C4-2B (cell line): ENCODE measurements at regions not wholly inside any gene's neighbourhood (a gene's known extent, or its start where the extent isn't known, plus 50 kb on each side); places are given as distances from the start of the nearest gene placed in this dataset.

Source experiments
- H3K27ac ChIP-seq: fragments of 450-650 bp; 2 replicates; pipeline ENCODE4 v1.5.1; 2017
- ZFX ChIP-seq: fragments of 450-650 bp; IDR thresholded peaks from 2 replicates; pipeline ENCODE4 v1.6.1; 2017
- TF ChIP-seq, protein P1 (sequence below): fragments of 450-650 bp; conservative IDR thresholded peaks from 2 replicates; pipeline ENCODE4 v1.5.1; 2017; ENCODE audit warnings: mild to moderate bottlenecking

- TF ChIP-seq, protein P1, sequence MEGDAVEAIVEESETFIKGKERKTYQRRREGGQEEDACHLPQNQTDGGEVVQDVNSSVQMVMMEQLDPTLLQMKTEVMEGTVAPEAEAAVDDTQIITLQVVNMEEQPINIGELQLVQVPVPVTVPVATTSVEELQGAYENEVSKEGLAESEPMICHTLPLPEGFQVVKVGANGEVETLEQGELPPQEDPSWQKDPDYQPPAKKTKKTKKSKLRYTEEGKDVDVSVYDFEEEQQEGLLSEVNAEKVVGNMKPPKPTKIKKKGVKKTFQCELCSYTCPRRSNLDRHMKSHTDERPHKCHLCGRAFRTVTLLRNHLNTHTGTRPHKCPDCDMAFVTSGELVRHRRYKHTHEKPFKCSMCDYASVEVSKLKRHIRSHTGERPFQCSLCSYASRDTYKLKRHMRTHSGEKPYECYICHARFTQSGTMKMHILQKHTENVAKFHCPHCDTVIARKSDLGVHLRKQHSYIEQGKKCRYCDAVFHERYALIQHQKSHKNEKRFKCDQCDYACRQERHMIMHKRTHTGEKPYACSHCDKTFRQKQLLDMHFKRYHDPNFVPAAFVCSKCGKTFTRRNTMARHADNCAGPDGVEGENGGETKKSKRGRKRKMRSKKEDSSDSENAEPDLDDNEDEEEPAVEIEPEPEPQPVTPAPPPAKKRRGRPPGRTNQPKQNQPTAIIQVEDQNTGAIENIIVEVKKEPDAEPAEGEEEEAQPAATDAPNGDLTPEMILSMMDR: no peak
- no peak for TF ChIP-seq ZFX
- H3K27ac ChIP-seq: no peak overlapping the region
These were observed 303.3 kb upstream of the ATP10A start for GRCh38 chr15:26166429-26166828.

GRCh38 chr15:26165546-26165945 lies 302.4 kb upstream of the ATP10A start:
- no peak overlapping the region for H3K27ac ChIP-seq
- TF ChIP-seq, protein P1: no peak
- no peak for TF ChIP-seq ZFX

DNA sequence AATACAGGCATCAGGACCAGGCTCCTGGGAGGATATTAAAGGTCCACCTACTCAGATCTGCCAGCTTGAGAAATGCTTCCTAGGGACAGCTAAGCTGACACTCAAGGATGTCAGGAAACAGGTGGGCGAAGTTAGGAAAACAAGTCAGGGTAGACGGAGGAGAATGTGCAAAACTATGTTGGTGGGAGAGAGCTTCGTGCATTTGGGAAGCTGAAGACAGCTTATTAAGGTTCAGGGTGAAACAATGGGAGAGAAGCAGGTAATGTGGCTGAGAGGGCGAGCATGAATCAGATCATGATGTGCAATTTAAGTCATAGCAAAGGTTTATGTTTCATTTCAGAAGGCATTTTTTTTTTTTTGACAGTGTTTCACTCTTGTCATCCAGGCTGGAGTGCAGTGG lies 297.2 kb upstream of the ATP10A start:
- no peak overlapping the region for H3K27ac ChIP-seq
- TF ChIP-seq, protein P1: no peak
- no peak for TF ChIP-seq ZFX

- no peak for TF ChIP-seq ZFX
- TF ChIP-seq, protein P1: no peak
- no peak overlapping the region for H3K27ac ChIP-seq
These were observed 295.0 kb upstream of the ATP10A start for GRCh38 chr15:26158176-26158575.

DNA sequence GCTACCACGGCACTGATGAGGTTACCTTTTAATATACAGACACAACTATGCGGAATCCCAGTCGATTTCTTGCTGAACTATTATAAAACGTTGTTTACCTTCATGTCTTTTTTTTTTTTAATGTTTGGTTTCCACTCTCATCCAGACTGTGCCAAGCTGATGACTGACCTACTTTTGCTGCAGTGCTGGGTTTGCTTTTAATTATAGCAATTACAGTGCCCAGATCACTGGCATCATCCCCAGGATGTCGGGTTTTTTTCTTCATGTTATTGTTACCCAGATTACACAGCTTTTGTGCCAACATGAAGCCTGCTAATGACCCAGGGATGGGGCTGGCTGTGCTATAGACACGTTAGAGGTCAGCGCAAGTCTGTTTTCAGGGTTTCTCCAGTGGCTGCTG lies 294.0 kb upstream of the ATP10A start:
- no peak for TF ChIP-seq ZFX
- TF ChIP-seq, protein P1: no peak
- H3K27ac ChIP-seq: no peak overlapping the region

- TF ChIP-seq ZFX: no peak
- TF ChIP-seq, protein P1: no peak
These were observed 292.9 kb upstream of the ATP10A start for GRCh38 chr15:26156051-26156450.

GRCh38 chr15:26148156-26148860 lies 285.2 kb upstream of the ATP10A start:
- TF ChIP-seq, protein P1: no peak
- no peak for TF ChIP-seq ZFX
- H3K27ac ChIP-seq: no peak overlapping the region

More at GRCh38 chr15:26156051-26156450, 292.9 kb upstream of the ATP10A start:
- H3K27ac ChIP-seq: no peak overlapping the region
